HG02610 (cell line): ENCODE measurements at regions not wholly inside any gene's neighbourhood (a gene's known extent, or its start where the extent isn't known, plus 50 kb on each side); places are given as distances from the start of the nearest gene placed in this dataset.

Experiments
- ATAC-seq: cut with Tn5 transposase; IDR thresholded peaks from one replicate; pipeline ENCODE4 v1.9.1; 2021; ENCODE audit warnings: mild to moderate bottlenecking, moderate library complexity; ENCODE audit not compliant: unreplicated experiment

- ATAC-seq = no peak
Measured at GRCh38 chr6:165830761-165831160, 167.7 kb upstream of the PDE10A start.

DNA sequence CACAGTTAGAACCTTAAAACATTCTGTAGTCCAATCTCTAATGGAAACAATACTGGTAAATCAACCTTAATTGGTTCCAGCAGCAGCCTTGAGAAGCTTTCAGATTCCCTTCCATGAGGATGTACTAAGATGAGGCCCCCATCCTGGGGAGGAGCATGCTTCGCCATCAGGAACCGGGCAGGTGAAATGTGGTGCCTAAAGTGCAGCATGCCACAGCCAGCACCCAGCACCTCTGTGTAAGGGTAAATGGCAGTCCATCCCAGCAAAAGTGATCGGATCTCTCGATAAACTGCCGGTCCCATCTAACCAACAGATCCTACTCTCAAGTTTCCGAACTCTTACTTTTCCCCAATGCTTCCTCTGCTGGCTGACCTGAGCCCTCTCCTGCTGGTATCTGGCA lies 166.3 kb upstream of the PDE10A start:
- ATAC-seq = no peak

GRCh38 chr6:165827190-165827518 lies 164.1 kb upstream of the PDE10A start:
- ATAC-seq = no peak

- no peak for ATAC-seq
Measured at GRCh38 chr6:165826487-165827189, 163.6 kb upstream of the PDE10A start.

GRCh38 chr6:165825256-165825815 lies 162.3 kb upstream of the PDE10A start:
- ATAC-seq = no peak

- no peak for ATAC-seq
Measured at GRCh38 chr6:165823609-165824326, 160.7 kb upstream of the PDE10A start.

DNA sequence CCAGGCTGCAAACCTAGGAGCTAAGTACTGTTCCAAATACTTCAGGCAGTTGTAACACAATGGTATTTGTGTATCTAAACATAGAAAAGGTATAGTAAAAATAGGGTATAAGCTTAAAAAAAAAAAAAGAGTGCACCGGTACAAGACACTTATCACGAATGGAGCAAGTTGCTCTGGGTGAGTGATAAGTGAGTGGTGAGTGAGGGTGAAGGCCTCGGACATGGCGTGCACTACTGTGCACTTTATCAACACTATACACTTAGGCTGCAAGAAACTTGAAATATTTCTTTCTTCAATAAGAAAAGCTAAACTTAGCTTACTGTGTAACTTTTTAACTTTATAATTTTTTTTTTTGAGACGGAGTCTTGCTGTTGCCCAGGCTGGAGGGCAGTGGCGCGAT lies 159.5 kb upstream of the PDE10A start:
- ATAC-seq = no peak

- no peak for ATAC-seq
Measured at GRCh38 chr6:165821754-165822153, 158.7 kb upstream of the PDE10A start.

GRCh38 chr6:165820934-165821333 lies 157.9 kb upstream of the PDE10A start:
- ATAC-seq = no peak

DNA sequence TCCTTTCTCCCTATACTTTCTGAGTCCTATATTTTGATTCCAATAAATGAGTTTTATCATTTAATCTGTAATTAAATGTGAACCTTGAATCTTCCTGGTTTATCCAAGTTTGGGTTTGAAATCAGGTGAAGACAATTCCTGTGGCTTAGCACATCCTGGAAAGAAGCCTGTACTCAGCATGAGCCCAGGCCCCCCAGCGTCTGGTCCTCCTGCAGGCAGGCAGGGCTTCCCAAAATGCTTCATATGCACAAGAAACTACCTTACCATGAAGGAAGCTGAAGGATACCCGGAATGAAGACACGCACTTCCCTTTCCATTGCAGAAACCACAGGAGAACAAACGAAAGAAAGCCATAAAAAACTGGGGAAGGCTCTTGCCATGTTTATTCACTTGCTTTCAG lies 157.4 kb upstream of the PDE10A start:
- no peak for ATAC-seq

GRCh38 chr6:165819394-165819793 lies 156.4 kb upstream of the PDE10A start:
- no peak for ATAC-seq

GRCh38 chr6:165818200-165818599 lies 155.2 kb upstream of the PDE10A start:
- no peak for ATAC-seq

DNA sequence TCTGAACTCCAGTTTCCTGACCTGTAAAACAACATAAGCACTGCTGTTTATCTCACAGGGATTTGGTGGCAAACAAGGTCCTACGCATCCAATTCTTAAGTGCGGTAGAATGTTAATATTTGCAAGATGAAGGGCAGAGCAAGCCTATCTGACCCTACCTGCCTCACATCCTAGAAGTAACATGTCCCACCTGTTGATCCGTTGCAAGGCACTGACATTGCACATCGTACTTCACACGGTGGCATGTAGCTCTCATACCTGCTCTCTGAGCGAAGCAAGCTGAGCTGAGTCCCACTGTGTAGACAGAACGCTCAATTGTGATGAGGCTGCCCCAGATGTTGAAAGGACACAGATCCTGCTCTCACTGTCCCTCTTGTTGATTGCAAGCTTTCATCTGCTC lies 154.7 kb upstream of the PDE10A start:
- ATAC-seq = no peak

DNA sequence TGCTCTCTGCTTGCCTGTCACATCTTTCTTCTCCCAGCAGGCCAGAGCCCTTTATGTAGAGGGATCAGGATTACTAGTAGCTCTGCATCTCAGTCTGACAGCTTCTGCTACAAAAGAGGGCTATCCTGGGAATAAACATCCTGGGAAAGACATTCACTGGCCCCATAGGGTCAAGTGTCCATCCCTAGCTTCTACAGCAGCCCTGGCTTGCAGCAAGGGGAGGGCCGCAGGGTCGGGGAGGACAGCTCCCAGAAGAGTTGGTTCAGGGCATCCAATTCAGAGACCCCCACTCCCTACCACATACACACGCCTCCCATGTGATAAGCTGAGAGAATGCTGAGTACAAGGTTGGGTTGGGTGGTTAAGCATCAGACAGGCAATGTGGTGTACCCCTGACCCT lies 154.1 kb upstream of the PDE10A start:
- ATAC-seq = no peak

DNA sequence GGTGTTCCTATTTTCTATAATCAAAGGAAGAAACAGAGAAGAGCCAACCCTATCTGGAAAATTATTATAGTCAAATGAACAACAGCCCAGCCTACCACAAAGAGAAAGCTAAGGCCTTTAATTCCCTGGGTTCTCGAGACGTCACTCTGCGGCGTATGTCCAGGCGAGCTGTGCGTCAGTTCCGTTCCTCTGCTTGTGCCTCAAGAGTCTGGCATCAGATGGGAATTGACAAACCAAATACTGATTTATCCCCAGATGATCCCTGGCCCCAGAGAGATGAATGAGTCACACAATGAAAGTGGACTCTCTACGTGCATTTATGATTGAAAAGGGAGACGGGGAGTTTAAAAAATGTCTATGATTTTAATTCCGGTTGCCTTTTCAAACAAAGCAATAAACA lies 151.6 kb upstream of the PDE10A start:
- ATAC-seq = no peak

DNA sequence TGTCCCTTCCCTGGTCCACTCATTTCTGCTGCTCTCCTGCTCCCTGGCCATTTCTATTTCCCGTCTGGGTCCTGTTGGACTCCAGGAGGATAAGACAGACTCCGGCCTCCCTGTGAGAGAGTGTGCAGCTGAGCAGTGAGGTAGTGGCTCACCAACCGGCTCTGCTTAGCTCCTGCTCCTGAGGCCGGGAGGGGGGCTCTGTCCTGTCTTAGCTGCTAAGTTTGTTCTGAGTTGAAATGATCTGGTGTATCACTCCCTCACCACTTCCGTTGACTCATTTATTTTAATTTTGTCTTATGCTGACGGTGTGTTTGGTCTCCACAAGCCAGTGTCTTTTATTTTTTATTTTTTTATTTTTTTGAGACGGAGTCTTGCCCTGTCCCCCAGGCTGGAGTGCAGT lies 148.5 kb upstream of the PDE10A start:
- ATAC-seq = no peak

DNA sequence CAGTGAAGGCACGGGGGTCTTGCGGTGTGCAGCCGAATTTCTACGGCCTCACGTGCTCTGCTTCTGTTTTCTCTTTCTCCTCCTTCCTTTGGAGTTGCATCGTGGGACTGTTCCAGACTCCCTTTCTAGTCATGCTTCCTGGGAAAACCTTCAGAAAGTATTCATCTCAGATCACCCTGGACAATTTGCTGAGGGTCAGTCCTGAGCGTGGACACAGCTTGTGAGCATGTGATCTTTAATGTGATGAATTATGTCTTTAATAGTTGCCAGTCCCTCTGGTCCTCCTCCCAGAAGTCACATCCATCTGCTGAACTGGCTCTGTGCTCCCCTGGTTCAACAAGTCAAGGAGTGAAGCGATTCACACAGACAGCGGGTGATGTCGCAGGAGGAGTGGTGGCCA lies 145.0 kb upstream of the PDE10A start:
- no peak for ATAC-seq

GRCh38 chr6:165807249-165807960 lies 144.4 kb upstream of the PDE10A start:
- ATAC-seq = no peak

DNA sequence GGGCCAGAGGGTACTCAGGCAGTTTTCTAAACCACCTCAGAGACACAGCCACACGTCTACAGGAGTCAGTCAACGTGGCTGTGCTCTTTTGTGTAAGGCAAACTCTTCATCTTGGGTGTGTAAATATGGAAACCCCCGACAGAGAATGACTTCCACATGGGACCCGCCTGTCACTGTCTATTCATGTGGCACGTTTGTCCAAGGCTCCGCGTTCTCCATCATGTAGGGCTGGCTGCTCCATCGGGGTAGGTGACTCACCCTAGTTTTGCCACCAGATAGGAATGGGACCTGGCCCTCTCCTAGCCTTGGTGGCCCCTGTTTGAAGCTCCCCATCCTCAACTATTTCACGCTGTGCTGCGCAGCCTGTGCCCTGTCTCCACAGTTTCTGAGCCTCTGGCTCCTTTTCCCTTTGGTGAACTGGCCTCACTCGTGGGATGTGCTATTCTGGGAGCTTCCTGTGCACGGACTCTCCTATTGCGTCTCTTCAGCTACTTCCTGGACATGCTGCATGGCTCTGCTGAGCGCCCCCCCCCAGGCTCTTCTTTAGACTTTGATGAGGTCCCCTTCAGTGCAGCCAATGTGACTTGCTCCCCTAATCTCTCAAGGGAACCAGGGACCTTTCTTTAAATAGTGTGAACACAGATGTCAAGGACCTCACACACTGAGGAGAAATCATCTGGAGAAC lies 143.2 kb upstream of the PDE10A start:
- no peak for ATAC-seq

DNA sequence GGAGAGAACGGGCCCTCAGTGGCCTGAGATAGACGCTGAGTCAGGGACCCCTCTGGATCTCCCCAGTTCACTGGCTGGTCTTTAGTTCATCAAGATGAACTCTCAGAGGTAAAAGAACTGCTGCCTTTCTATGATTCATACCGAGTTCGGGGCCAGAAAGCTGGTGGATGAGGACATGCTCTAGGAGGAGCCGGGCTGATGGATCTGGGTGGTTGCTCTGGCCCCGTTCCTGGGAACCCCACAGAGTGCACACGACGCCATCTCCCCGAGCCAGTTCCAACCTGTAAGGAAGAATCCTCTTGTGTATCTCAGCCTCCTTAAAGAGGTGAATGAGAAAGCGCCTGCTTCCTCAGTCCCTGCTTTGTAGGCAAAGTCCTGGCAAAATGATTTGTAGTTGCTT lies 142.6 kb upstream of the PDE10A start:
- no peak for ATAC-seq

DNA sequence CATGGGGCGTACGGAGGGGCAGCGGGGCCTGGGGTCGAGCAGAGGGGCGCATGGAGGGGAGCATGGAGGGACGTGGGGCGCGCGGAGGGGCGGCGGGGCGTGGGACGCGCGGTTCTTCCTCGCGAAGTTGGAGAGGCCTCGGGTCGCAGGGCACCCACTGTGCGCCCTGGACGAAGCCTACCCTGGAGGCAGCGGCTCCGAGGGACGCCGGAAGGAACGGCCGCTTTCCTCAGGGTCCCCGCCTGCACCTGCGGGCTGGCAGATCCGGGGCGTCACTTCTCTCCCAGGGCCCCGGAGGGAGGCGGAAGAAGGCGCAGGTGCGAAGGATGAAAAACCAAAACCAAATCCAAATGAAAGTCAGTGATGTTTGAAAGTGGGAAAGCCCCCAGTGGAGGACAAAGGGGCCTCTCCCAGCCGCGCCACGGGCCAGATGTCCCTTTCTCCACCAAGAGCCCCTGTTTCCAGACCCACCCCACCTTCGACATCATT lies 142.1 kb upstream of the PDE10A start:
- ATAC-seq = no peak
